K562 (cell line): ENCODE measurements at regions not wholly inside any gene's neighbourhood (a gene's known extent, or its start where the extent isn't known, plus 50 kb on each side); places are given as distances from the start of the nearest gene placed in this dataset.

Source experiments
- ATAC-seq: fragments of 200-7000 bp; cut with Tn5 transposase; 3 replicates; pipeline ENCODE4 v1.9.1; 2020; ENCODE audit warnings: moderate library complexity
- BruUV-seq: library from RNA; stranded (reverse); fragments of 400-500 nt; replicated peaks from 2 replicates; lab custom pipeline; 2021; lab: Mats Ljungman, UMichigan
- CTCF ChIA-PET: fragments of 300-600 bp; formaldehyde crosslinking; extraction: SDS; loops from one replicate; lab custom pipeline; 2021; ENCODE audit warnings: low intra/inter-chr PET ratio; lab: Yijun Ruan, JAX
- POLR2A ChIA-PET: fragments of 300-600, 350-650 bp; sonication (Branson Sonifier 250); formaldehyde crosslinking; extraction: SDS; loops from one replicate; lab custom pipeline; 2021; ENCODE audit warnings: antibody characterized with exemption, inconsistent platforms; lab: Yijun Ruan, JAX
- DNase-seq, 4 experiments: peaks; one replicate each; pipeline versions ENCODE4 v3.0.0 to v3.0.0-alpha.2; 2011 to 2018; ENCODE audit warnings: low spot score in 3 of 4, mixed read lengths in 3 of 4; ENCODE audit errors: extremely low read depth in 1 of 4
- FAIRE-seq: peaks from 2 replicates; lab custom pipeline; 2011; peaks lifted over from hg19 to GRCh38; lab: Jason Lieb, UNC
- H2AFZ ChIP-seq: 2 replicates; pipeline ENCODE4 v1.6.0; 2011; ENCODE audit warnings: low read depth, low read length, control low read depth, inconsistent platforms
- H3K27ac ChIP-seq: fragments of 200-600 bp; 3 replicates; pipeline ENCODE4 v1.8.0; 2011; ENCODE audit warnings: low read depth, mild to moderate bottlenecking, control low read depth, inconsistent platforms, low read length, moderate library complexity, mixed read lengths; ENCODE audit errors: extremely low read depth
- H3K27me3 ChIP-seq, 2 experiments: fragments of 300-600 bp in 1 of 2; 2 replicates in 1 of 2; 3 replicates in 1 of 2; pipeline versions ENCODE4 v1.6.0 to v1.8.0; 2011; ENCODE audit warnings: inconsistent platforms in 2 of 2, low read length in 2 of 2, mild to moderate bottlenecking in 1 of 2, mixed read lengths in 1 of 2, moderate library complexity in 1 of 2; ENCODE audit not compliant: control insufficient read depth in 2 of 2, insufficient read depth in 2 of 2
- H3K36me3 ChIP-seq: fragments of 300-600 bp; 3 replicates; pipeline ENCODE4 v1.8.0; 2011; ENCODE audit warnings: mild to moderate bottlenecking, low read length, inconsistent platforms; ENCODE audit not compliant: control insufficient read depth, insufficient read depth
- H3K4me1 ChIP-seq, 2 experiments: fragments of 200-600 bp in 1 of 2; replicated peaks in 1 of 2; 2 replicates in 1 of 2; 3 replicates in 1 of 2; pipeline versions ENCODE4 v1.5.1 to v1.8.0; 2011; ENCODE audit warnings: inconsistent platforms in 2 of 2, low read length in 2 of 2, mild to moderate bottlenecking in 1 of 2, mixed read lengths in 1 of 2, moderate library complexity in 1 of 2; ENCODE audit not compliant: control insufficient read depth in 2 of 2, insufficient read depth in 2 of 2
- H3K4me2 ChIP-seq: 2 replicates; pipeline ENCODE4 v1.6.1; 2011; ENCODE audit warnings: low read length, control low read depth, inconsistent platforms, mixed read lengths; ENCODE audit not compliant: insufficient read depth
- H3K4me3 ChIP-seq: fragments of 200-600 bp; sonication (generic), shearing (Covaris generic); 2 replicates; pipeline ENCODE4 v1.5.1; 2016; ENCODE audit warnings: control low read depth, inconsistent platforms
- H3K79me2 ChIP-seq: fragments of 200-600 bp; 3 replicates; pipeline ENCODE4 v1.8.0; 2011; ENCODE audit warnings: low read length, inconsistent platforms; ENCODE audit not compliant: control insufficient read depth, insufficient read depth
- H3K9ac ChIP-seq, 2 experiments: 2 replicates each; pipeline versions ENCODE4 v1.6.0 to v1.6.1; 2011; ENCODE audit warnings: low read depth in 2 of 2, low read length in 2 of 2, control low read depth in 1 of 2, inconsistent platforms in 1 of 2, mild to moderate bottlenecking in 1 of 2, mixed read lengths in 1 of 2; ENCODE audit not compliant: insufficient read depth in 1 of 2
- H3K9me1 ChIP-seq: one replicate; pipeline ENCODE4 v1.6.0; 2011; ENCODE audit warnings: inconsistent platforms, mild to moderate bottlenecking, low read length, moderate library complexity; ENCODE audit not compliant: control insufficient read depth, insufficient read depth
- H3K9me3 ChIP-seq: replicated peaks from 2 replicates; pipeline ENCODE4 v1.5.1; 2011; ENCODE audit warnings: low read depth, low read length, inconsistent platforms; ENCODE audit not compliant: control insufficient read depth, insufficient read depth
- H4K20me1 ChIP-seq: replicated peaks from 2 replicates; pipeline ENCODE4 v1.6.1; 2011; ENCODE audit warnings: low read length, inconsistent platforms, mixed read lengths; ENCODE audit not compliant: control insufficient read depth, insufficient read depth
- ARNT ChIP-seq, 2 experiments: fragments of 450-650 bp; IDR thresholded peaks; 2 replicates each; pipeline ENCODE4 v1.6.1; 2016; ENCODE audit warnings: mild to moderate bottlenecking in 1 of 2
- ASH1L ChIP-seq: fragments of 450-650 bp; IDR thresholded peaks from 2 replicates; pipeline ENCODE4 v1.6.1; 2018; ENCODE audit warnings: borderline replicate concordance, mild to moderate bottlenecking, low read depth; ENCODE audit not compliant: partially characterized antibody
- C11orf30 ChIP-seq: fragments of 450-650 bp; IDR thresholded peaks from 2 replicates; pipeline ENCODE4 v1.6.1; 2016; ENCODE audit warnings: low read depth, mild to moderate bottlenecking
- HDAC8 ChIP-seq: fragments of 450-650 bp; IDR thresholded peaks from 2 replicates; pipeline ENCODE4 v1.6.1; 2016; ENCODE audit warnings: mild to moderate bottlenecking, missing genetic modification characterization, moderate library complexity, missing compliant biosample characterization
- MECOM ChIP-seq: fragments of 250-450 bp; sonication (Bioruptor Pico); IDR thresholded peaks from 2 replicates; pipeline ENCODE4 v1.8.0; 2022; ENCODE audit warnings: inconsistent platforms
- MITF ChIP-seq: IDR thresholded peaks from 2 replicates; pipeline ENCODE4 v1.6.1; 2014; ENCODE audit warnings: antibody characterized with exemption
- MYNN ChIP-seq, 2 experiments: sonication (generic); formaldehyde crosslinking in 1 of 2; IDR thresholded peaks; 2 replicates each; pipeline versions ENCODE4 v1.5.0 to v1.6.1; 2016 to 2020; ENCODE audit warnings: antibody characterized with exemption in 1 of 2, missing genetic modification reagents in 1 of 2
- NELFE ChIP-seq: IDR thresholded peaks from 2 replicates; pipeline ENCODE4 v1.6.1; 2011; ENCODE audit warnings: mild to moderate bottlenecking; ENCODE audit not compliant: insufficient read depth, insufficient read length
- RB1 ChIP-seq: fragments of 450-650 bp; IDR thresholded peaks from 2 replicates; pipeline ENCODE4 v1.6.1; 2017; ENCODE audit warnings: low read depth, mild to moderate bottlenecking
- RERE ChIP-seq: sonication (generic); formaldehyde crosslinking; IDR thresholded peaks from 2 replicates; pipeline ENCODE4 v1.8.0; 2023; ENCODE audit warnings: missing genetic modification reagents, mild to moderate bottlenecking, borderline replicate concordance
- RNF219 ChIP-seq: fragments of 250-450 bp; sonication (Bioruptor Pico); IDR thresholded peaks from 2 replicates; pipeline ENCODE4 v1.5.0; 2022; ENCODE audit warnings: mild to moderate bottlenecking
- TCF3 ChIP-seq: sonication (generic); formaldehyde crosslinking; IDR thresholded peaks from 2 replicates; pipeline ENCODE4 v1.4.0; 2020; ENCODE audit warnings: mild to moderate bottlenecking, missing genetic modification reagents
- TEAD2 ChIP-seq: fragments of 450-650 bp; IDR thresholded peaks from 2 replicates; pipeline ENCODE4 v1.6.1; 2016; ENCODE audit warnings: missing genetic modification characterization, control low read depth, missing compliant biosample characterization
- ZNF586 ChIP-seq: fragments of 450-650 bp; formaldehyde crosslinking; conservative IDR thresholded peaks from 2 replicates; pipeline ENCODE4 v1.4.0; 2020; ENCODE audit warnings: mild to moderate bottlenecking, moderate library complexity
- ZNF699 ChIP-seq: fragments of 250-450 bp; sonication (Bioruptor Pico); IDR thresholded peaks from 2 replicates; pipeline ENCODE4 v1.8.0; 2021; ENCODE audit warnings: mild to moderate bottlenecking, moderate library complexity; ENCODE audit not compliant: insufficient replicate concordance
- WGBS: fragments of 100-300 bp; shearing (Covaris generic); methylation state at CpG from one replicate; pipeline ENCODE4 v1.1.6; 2016; ENCODE audit warnings: low coverage, mixed read lengths; ENCODE audit not compliant: insufficient coverage; ENCODE audit errors: missing lambda C conversion rate; 5-methylcytosine and 5-hydroxymethylcytosine counted together
- in situ Hi-C: fragments of 300-500 bp; cut with MboI; formaldehyde crosslinking; loops from 4 replicates; pipeline ENCODE4 v1.15.0; 2018; ENCODE audit warnings: inconsistent platforms, mixed read lengths
- intact Hi-C: fragments of 100-400 bp; cut with micrococcal nuclease; formaldehyde crosslinking; loops from 2 replicates; pipeline ENCODE4 v1.14.2; 2022

- Histone ChIP-seq H2AFZ (no peak overlapping the region), H3K27ac (no peak overlapping the region), H3K4me1 (no peaks in the 10 kb centered on the region), H3K9me3 (no peaks in the 10 kb centered on the region), H3K9me1 (no peaks in the 10 kb centered on the region), H3K27me3 (no peaks in the 10 kb centered on the region), H3K36me3 (no peaks in the 10 kb centered on the region), H3K79me2 (no peaks in the 10 kb centered on the region), H4K20me1 (no peaks in the 10 kb centered on the region), H3K4me3 (no peak overlapping the region), H3K4me2 (no peak overlapping the region), H3K9ac (no peak overlapping the region)
- ATAC-seq, result no peak
- FAIRE-seq, result no peak
- WGBS, result 4% methylated on average over 2 of the region's 2 CpGs
- CTCF ChIA-PET, result no interaction called here
- DNase-seq, result no peak
- BruUV-seq, result no TSS peak
- in situ Hi-C loops (no loop called here), intact Hi-C loops (no loop called here)
- POLR2A ChIA-PET, result no interaction called here
- TF ChIP-seq ZNF699, result no peak
- no peak for TF ChIP-seq RB1
- no peak for TF ChIP-seq C11orf30
- no peak for TF ChIP-seq RNF219 (CRISPR knock-in tag)
- TF ChIP-seq HDAC8 (tag), result no peak
- TF ChIP-seq ZNF586 (CRISPR knock-in tag), result no peak
- no peak for TF ChIP-seq ASH1L
- no peak for TF ChIP-seq MITF
- TF ChIP-seq RERE (CRISPR knock-in tag), result no peak
- no peak for TF ChIP-seq NELFE
- no peak for TF ChIP-seq MYNN (IDR thresholded peaks at IDR 0.05)
- no peak for TF ChIP-seq MYNN (CRISPR knock-in tag; IDR thresholded peaks at IDR 0.05)
- TF ChIP-seq TEAD2 (tag), result no peak
- TF ChIP-seq TCF3 (CRISPR knock-in tag), result no peak
- TF ChIP-seq ARNT (IDR thresholded peaks at IDR 0.05), result no peak
- no peak for TF ChIP-seq MECOM (CRISPR knock-in tag)
Measured at GRCh38 chr13:77838271-77838670, 80.4 kb downstream of the EDNRB start.
